A549 (cell line): ENCODE measurements at regions not wholly inside any gene's neighbourhood (a gene's known extent, or its start where the extent isn't known, plus 50 kb on each side); places are given as distances from the start of the nearest gene placed in this dataset.

Source experiments
- ATAC-seq, 2 experiments: fragments of 200-7000 bp in 1 of 2; fragments of >200 bp in 1 of 2; cut with Nextera tagmentation in 1 of 2; cut with Tn5 transposase in 1 of 2; 3 replicates each; pipeline versions ENCODE4 v1.8.0 to v1.9.1; 2018 to 2020; ENCODE audit warnings: mild to moderate bottlenecking in 1 of 2, moderate library complexity in 1 of 2
- CTCF ChIA-PET: fragments of 300-600 bp; sonication (Branson Sonifier 250); formaldehyde crosslinking; extraction: SDS; loops from one replicate; lab custom pipeline; 2021; ENCODE audit warnings: antibody characterized with exemption, inconsistent platforms; lab: Yijun Ruan, JAX
- POLR2A ChIA-PET: fragments of 350-600 bp; formaldehyde crosslinking; extraction: SDS; loops from one replicate; lab custom pipeline; 2021; ENCODE audit warnings: antibody characterized with exemption, inconsistent platforms; lab: Yijun Ruan, JAX
- DNase-seq, 2 experiments: peaks; one replicate each; pipeline versions ENCODE4 v3.0.0 to v3.0.0-alpha.2; 2011 to 2016; ENCODE audit warnings: low read depth in 1 of 2, low spot score in 1 of 2
- FAIRE-seq: peaks from 2 replicates; lab custom pipeline; 2011; peaks lifted over from hg19 to GRCh38; lab: Jason Lieb, UNC
- H3K27ac ChIP-seq, 2 experiments: fragments of >200 bp; sonication (Bioruptor Twin); formaldehyde crosslinking; 3 replicates each; pipeline ENCODE4 v1.5.1; 2016 to 2017
- H3K4me1 ChIP-seq: fragments of >200 bp; sonication (Bioruptor Twin); formaldehyde crosslinking; 3 replicates; pipeline ENCODE4 v1.6.1; 2016
- H3K4me2 ChIP-seq: fragments of >200 bp; sonication (Bioruptor Twin); formaldehyde crosslinking; 3 replicates; pipeline ENCODE4 v1.6.1; 2016
- H3K4me3 ChIP-seq: fragments of >200 bp; sonication (Bioruptor Twin); formaldehyde crosslinking; 3 replicates; pipeline ENCODE4 v1.5.1; 2016
- H3K9me3 ChIP-seq: fragments of >200 bp; sonication (Bioruptor Twin); formaldehyde crosslinking; 3 replicates; pipeline ENCODE4 v1.6.1; 2016
- ATOH8 ChIP-seq: fragments of 250-450 bp; sonication (Bioruptor Pico); IDR thresholded peaks from 2 replicates; pipeline ENCODE4 v1.5.0; 2020; ENCODE audit warnings: low read depth, mild to moderate bottlenecking, moderate library complexity
- BHLHE40 ChIP-seq: IDR thresholded peaks from 2 replicates; pipeline ENCODE4 v1.6.1; 2012; ENCODE audit warnings: low read depth, low read length, inconsistent platforms
- CBX8 ChIP-seq: fragments of 200-600 bp; sonication (generic); IDR thresholded peaks from 2 replicates; pipeline ENCODE4 v1.6.1; 2016
- CEBPB ChIP-seq, 2 experiments: fragments of >200 bp in 1 of 2; sonication (Bioruptor Twin) in 1 of 2; formaldehyde crosslinking in 1 of 2; IDR thresholded peaks; 2 replicates each; pipeline ENCODE4 v1.6.1; 2012 to 2016
- CHD4 ChIP-seq: fragments of 200-600 bp; sonication (generic); IDR thresholded peaks from 2 replicates; pipeline ENCODE4 v1.6.1; 2016; ENCODE audit warnings: antibody characterized with exemption, mild to moderate bottlenecking, borderline replicate concordance
- EHF ChIP-seq: fragments of 250-450 bp; sonication (Bioruptor Pico); IDR thresholded peaks from 2 replicates; pipeline ENCODE4 v1.5.0; 2020; ENCODE audit warnings: mild to moderate bottlenecking
- HDAC2 ChIP-seq: fragments of 200-600 bp; sonication (generic); IDR thresholded peaks from 2 replicates; pipeline ENCODE4 v1.6.1; 2016
- JUN ChIP-seq, 2 experiments: fragments of >200 bp; sonication (Bioruptor Twin); formaldehyde crosslinking; IDR thresholded peaks; 2 replicates in 1 of 2; 3 replicates in 1 of 2; pipeline ENCODE4 v1.6.1; 2016 to 2017
- KDM5A ChIP-seq: fragments of 200-600 bp; sonication (generic); IDR thresholded peaks from 2 replicates; pipeline ENCODE4 v1.6.1; 2016; ENCODE audit warnings: antibody characterized with exemption, mild to moderate bottlenecking
- MAZ ChIP-seq: fragments of 150-350 bp; IDR thresholded peaks from 2 replicates; pipeline ENCODE4 v1.6.1; 2014; ENCODE audit warnings: antibody characterized with exemption, low read depth, low read length, borderline replicate concordance
- MYC ChIP-seq: IDR thresholded peaks from 2 replicates; pipeline ENCODE4 v1.6.1; 2012; ENCODE audit warnings: mild to moderate bottlenecking, inconsistent platforms, low read length, improper control_type of control experiment, borderline replicate concordance
- NFE2L2 ChIP-seq: fragments of 150-350 bp; conservative IDR thresholded peaks from 2 replicates; pipeline ENCODE4 v1.6.1; 2014; ENCODE audit warnings: low read length
- NPAS2 ChIP-seq: fragments of 250-450 bp; sonication (Bioruptor Pico); IDR thresholded peaks from 2 replicates; pipeline ENCODE4 v1.8.0; 2022; ENCODE audit warnings: mild to moderate bottlenecking, moderate library complexity, borderline replicate concordance
- NR3C1 ChIP-seq: fragments of >200 bp; sonication (Bioruptor Twin); formaldehyde crosslinking; IDR thresholded peaks from 3 replicates; pipeline ENCODE4 v1.6.1; 2017
- POLR2AphosphoS2 ChIP-seq: conservative IDR thresholded peaks from 2 replicates; pipeline ENCODE4 v1.6.1; 2012; ENCODE audit warnings: low read length, improper control_type of control experiment, inconsistent platforms
- RCOR1 ChIP-seq: fragments of 150-350 bp; IDR thresholded peaks from 2 replicates; pipeline ENCODE4 v1.6.1; 2014; ENCODE audit warnings: antibody characterized with exemption, low read length, low read depth
- RNF2 ChIP-seq: fragments of 200-600 bp; sonication (generic); IDR thresholded peaks from 2 replicates; pipeline ENCODE4 v1.6.1; 2016; ENCODE audit warnings: low read depth, mild to moderate bottlenecking, antibody characterized with exemption, moderate library complexity, borderline replicate concordance
- SMC3 ChIP-seq: fragments of >200 bp; sonication (Bioruptor Twin); formaldehyde crosslinking; IDR thresholded peaks from 3 replicates; pipeline ENCODE4 v1.6.1; 2018; ENCODE audit warnings: inconsistent platforms
- SREBF2 ChIP-seq: fragments of 450-650 bp; IDR thresholded peaks from 2 replicates; pipeline ENCODE4 v1.6.1; 2014; ENCODE audit warnings: mild to moderate bottlenecking, moderate library complexity
- TP53 ChIP-seq: fragments of 250-450 bp; sonication (Bioruptor Pico); IDR thresholded peaks from 2 replicates; pipeline ENCODE4 v1.5.0; 2021; ENCODE audit warnings: mild to moderate bottlenecking, moderate library complexity
- USF2 ChIP-seq: fragments of 450-650 bp; IDR thresholded peaks from 2 replicates; pipeline ENCODE4 v1.6.1; 2014; ENCODE audit warnings: antibody characterized with exemption
- ZNF302 ChIP-seq: fragments of 250-450 bp; sonication (Bioruptor Pico); IDR thresholded peaks from 2 replicates; pipeline ENCODE4 v1.9.0; 2021; ENCODE audit warnings: inconsistent platforms, mild to moderate bottlenecking, moderate library complexity
- WGBS: methylation state at CpG from one replicate; pipeline ENCODE4 v1.1.6; 2017; ENCODE audit errors: missing lambda C conversion rate; 5-methylcytosine and 5-hydroxymethylcytosine counted together
- TF ChIP-seq, protein P1 (sequence below): fragments of >200 bp; sonication (Bioruptor Twin); formaldehyde crosslinking; IDR thresholded peaks from 3 replicates; pipeline ENCODE4 v1.6.1; 2016
- TF ChIP-seq, protein P2 (sequence below): fragments of >200 bp; sonication (Bioruptor Twin); formaldehyde crosslinking; IDR thresholded peaks from 3 replicates; pipeline ENCODE4 v1.5.1; 2016
- TF ChIP-seq, protein P3 (sequence below): IDR thresholded peaks from 2 replicates; pipeline ENCODE4 v1.6.1; 2012

GRCh38 chr15:100785181-100786138 is 94.2 kb upstream of the ALDH1A3 start:
- Histone ChIP-seq H3K27ac (no peak overlapping the region), H3K4me1 (no peaks in the 10 kb centered on the region), H3K4me2 (no peak overlapping the region), H3K9me3 (no peaks in the 10 kb centered on the region), H3K4me3 (no peak overlapping the region)
- POLR2A ChIA-PET = no interaction called here
- CTCF ChIA-PET = interaction anchor here (0.9 to 2.4 kb wide), 3 partner anchors 10 to 223 kb away, joined by 3 to 9 read pairs (median 3); no protein-coding TSS in a partner anchor
- DNase-seq (no peak), FAIRE-seq (no peak), ATAC-seq (no peak)
- TF ChIP-seq CHD4 = no peak
- no peak for TF ChIP-seq JUN (IDR thresholded peaks at IDR 0.05)
- no peak for TF ChIP-seq POLR2AphosphoS2
- WGBS = 69% methylated on average over 10 of the region's 10 CpGs

DNA sequence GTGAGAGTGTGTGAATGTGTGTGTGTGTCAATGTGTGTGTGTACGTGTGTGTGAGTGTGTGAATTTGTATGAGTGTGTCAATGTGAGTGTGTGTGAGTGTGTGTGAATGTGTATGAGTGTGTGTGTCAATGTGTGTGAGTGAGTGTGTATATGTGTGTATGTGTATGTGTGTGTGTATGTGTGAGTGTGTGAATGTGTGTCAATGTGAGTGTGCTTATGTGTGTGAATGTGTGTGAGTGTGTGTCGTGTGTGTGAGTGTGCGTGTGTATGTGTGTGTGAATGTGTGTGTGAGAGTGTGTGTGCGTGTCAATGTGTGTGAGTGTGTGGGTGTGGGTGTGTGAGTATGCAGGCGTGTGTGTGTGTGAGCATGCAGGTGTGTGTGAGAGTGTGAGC is 93.5 kb upstream of the ALDH1A3 start:
- TF ChIP-seq NPAS2 (CRISPR knock-in tag) = no peak
- no peak for TF ChIP-seq ATOH8
- TF ChIP-seq SREBF2 = no peak
- TF ChIP-seq NR3C1 = no peak
- TF ChIP-seq KDM5A = no peak
- TF ChIP-seq EHF = no peak
- no peak for TF ChIP-seq USF2
- TF ChIP-seq, protein P1, sequence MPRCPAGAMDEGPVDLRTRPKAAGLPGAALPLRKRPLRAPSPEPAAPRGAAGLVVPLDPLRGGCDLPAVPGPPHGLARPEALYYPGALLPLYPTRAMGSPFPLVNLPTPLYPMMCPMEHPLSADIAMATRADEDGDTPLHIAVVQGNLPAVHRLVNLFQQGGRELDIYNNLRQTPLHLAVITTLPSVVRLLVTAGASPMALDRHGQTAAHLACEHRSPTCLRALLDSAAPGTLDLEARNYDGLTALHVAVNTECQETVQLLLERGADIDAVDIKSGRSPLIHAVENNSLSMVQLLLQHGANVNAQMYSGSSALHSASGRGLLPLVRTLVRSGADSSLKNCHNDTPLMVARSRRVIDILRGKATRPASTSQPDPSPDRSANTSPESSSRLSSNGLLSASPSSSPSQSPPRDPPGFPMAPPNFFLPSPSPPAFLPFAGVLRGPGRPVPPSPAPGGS = no peak
- no peak for TF ChIP-seq MAZ
- TF ChIP-seq CEBPB (IDR thresholded peaks at IDR 0.05) = no peak
- no peak for TF ChIP-seq CBX8
- TF ChIP-seq RNF2 = no peak
- no peaks in the 10 kb centered on the region for H3K9me3 ChIP-seq
- ATAC-seq = no peak
- POLR2A ChIA-PET = no interaction called here
- no peak for DNase-seq
- no peaks in the 10 kb centered on the region for H3K4me1 ChIP-seq
- WGBS = 72% methylated on average over 5 of the region's 5 CpGs
- H3K27ac ChIP-seq = no peak overlapping the region
- no peak for FAIRE-seq
- CTCF ChIA-PET = interaction anchor here (0.9 to 2.4 kb wide), 2 partner anchors 114 to 222 kb away, joined by 3 to 9 read pairs; no protein-coding TSS in a partner anchor
- H3K4me3 ChIP-seq = no peak overlapping the region
- H3K4me2 ChIP-seq = no peak overlapping the region

DNA sequence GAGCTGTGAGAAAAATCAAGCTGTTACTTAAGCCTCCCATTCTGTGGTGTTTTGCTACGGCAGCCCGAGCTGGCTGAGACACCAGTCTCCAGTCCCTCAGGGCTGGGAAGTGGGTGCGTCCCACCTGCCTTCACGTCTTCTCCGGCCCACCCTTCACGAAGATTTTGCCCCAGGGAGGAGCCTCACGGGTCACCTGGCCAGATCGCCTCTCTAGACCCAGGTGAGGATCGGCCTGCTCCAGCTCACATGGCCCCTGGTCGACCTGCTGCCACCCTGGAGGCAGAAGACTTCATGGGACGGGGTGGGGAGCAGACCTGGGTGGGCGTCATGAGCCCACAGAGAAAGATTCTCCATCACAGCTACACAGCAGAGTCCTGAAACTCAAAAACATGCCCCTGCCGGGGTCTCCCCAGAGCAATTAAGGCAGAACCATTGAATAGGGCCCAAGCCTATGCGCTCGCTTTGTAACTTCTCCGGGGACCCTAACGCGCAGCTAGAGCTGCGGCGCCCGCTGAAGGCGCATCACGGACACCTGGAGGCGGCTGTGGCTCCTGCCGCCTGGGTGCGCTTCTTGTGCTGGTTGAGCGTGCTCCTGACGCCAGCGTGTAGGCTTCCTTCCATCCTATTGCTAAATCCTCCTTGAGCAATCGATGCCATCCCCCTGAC is 92.6 kb upstream of the ALDH1A3 start:
- 81% methylated on average over 30 of the region's 30 CpGs for WGBS
- CTCF ChIA-PET = interaction anchor here (2.4 kb wide), 1 partner anchor 115 kb away, joined by 8 read pairs; no protein-coding TSS in a partner anchor
- H3K9me3 ChIP-seq = no peaks in the 10 kb centered on the region
- TF ChIP-seq ZNF302 (CRISPR knock-in tag) (no peak), NFE2L2 (no peak), BHLHE40 (no peak), HDAC2 (no peak), TP53 (CRISPR knock-in tag) (no peak), RCOR1 (no peak), MYC (no peak), USF2 (no peak), CEBPB (IDR thresholded peaks at IDR 0.05) (no peak), SMC3 (no peak), MAZ (no peak), CHD4 (no peak)
- TF ChIP-seq, protein P2, sequence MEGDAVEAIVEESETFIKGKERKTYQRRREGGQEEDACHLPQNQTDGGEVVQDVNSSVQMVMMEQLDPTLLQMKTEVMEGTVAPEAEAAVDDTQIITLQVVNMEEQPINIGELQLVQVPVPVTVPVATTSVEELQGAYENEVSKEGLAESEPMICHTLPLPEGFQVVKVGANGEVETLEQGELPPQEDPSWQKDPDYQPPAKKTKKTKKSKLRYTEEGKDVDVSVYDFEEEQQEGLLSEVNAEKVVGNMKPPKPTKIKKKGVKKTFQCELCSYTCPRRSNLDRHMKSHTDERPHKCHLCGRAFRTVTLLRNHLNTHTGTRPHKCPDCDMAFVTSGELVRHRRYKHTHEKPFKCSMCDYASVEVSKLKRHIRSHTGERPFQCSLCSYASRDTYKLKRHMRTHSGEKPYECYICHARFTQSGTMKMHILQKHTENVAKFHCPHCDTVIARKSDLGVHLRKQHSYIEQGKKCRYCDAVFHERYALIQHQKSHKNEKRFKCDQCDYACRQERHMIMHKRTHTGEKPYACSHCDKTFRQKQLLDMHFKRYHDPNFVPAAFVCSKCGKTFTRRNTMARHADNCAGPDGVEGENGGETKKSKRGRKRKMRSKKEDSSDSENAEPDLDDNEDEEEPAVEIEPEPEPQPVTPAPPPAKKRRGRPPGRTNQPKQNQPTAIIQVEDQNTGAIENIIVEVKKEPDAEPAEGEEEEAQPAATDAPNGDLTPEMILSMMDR = no peak
- TF ChIP-seq, protein P3, sequence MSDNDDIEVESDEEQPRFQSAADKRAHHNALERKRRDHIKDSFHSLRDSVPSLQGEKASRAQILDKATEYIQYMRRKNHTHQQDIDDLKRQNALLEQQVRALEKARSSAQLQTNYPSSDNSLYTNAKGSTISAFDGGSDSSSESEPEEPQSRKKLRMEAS = no peak
- TF ChIP-seq, protein P1 = no peak

More for the DNA sequence above, 92.6 kb upstream of the ALDH1A3 start:
- Histone ChIP-seq H3K4me2 (no peak overlapping the region), H3K4me3 (no peak overlapping the region), H3K27ac (no peak overlapping the region), H3K4me1 (no peaks in the 10 kb centered on the region)
- ATAC-seq (no peak), FAIRE-seq (no peak), DNase-seq (no peak)
- POLR2A ChIA-PET = no interaction called here
